Muscle of leg (tissue), 3 donors: ENCODE measurements at regions not wholly inside any gene's neighbourhood (a gene's known extent, or its start where the extent isn't known, plus 50 kb on each side); places are given as distances from the start of the nearest gene placed in this dataset.

ENCODE experiments used
- DNase-seq: peaks from one replicate; pipeline ENCODE4 v3.0.0; 2013
- H3K27ac ChIP-seq: one replicate; pipeline ENCODE4 v1.5.1; 2013; ENCODE audit warnings: mild to moderate bottlenecking, low read length, control low read depth
- H3K27me3 ChIP-seq: one replicate; pipeline ENCODE4 v1.6.1; 2013; ENCODE audit warnings: low read length; ENCODE audit not compliant: control insufficient read depth, insufficient read depth
- H3K36me3 ChIP-seq: one replicate; pipeline ENCODE4 v1.6.1; 2013; ENCODE audit warnings: low read length; ENCODE audit not compliant: control insufficient read depth, insufficient read depth
- H3K4me1 ChIP-seq: one replicate; pipeline ENCODE4 v1.6.1; 2013; ENCODE audit warnings: low read length; ENCODE audit not compliant: control insufficient read depth, insufficient read depth
- H3K4me3 ChIP-seq: one replicate; pipeline ENCODE4 v1.5.1; 2013; ENCODE audit warnings: low read length, control low read depth
- H3K9me3 ChIP-seq: replicated peaks from 2 replicates; pipeline ENCODE4 v1.6.1; 2013; ENCODE audit warnings: low read depth, low read length; ENCODE audit not compliant: control insufficient read depth
- WGBS: methylation state at CpG from one replicate; pipeline ENCODE4 v1.1.5; 2013; ENCODE audit warnings: missing lambda C conversion rate; ENCODE audit not compliant: insufficient coverage; 5-methylcytosine and 5-hydroxymethylcytosine counted together

- 66% methylated on average over 5 of the region's 9 CpGs for WGBS
- H3K4me1 ChIP-seq, result no peaks in the 10 kb centered on the region
- H3K27ac ChIP-seq, result no peak overlapping the region
- no peak overlapping the region for H3K4me3 ChIP-seq
- no peaks in the 10 kb centered on the region for H3K27me3 ChIP-seq
- no peaks in the 10 kb centered on the region for H3K36me3 ChIP-seq
- no peaks in the 10 kb centered on the region for H3K9me3 ChIP-seq
- DNase-seq, result no peak
These were observed 742.9 kb downstream of the TLR4 start for GRCh38 chr9:118446943-118447639.

DNA sequence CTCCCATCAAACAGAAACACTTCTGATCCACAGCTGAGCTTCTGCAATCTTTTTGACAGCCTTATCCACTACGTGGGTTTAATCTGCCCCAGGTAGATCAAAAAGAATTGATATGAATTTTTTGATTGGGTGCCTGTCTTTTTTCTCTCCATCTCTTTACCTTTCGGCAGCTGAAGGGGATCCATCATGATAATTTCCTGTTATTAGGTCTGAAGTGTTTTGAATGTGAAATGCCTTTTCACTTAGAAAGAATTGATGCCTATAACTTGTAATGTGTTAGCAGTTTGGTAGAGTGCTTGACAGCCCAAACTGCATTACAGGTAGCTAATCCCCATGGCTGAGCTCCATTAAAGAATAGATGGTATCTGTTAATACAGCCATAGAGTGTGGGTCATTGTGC, 745.4 kb downstream of the TLR4 start:
- H3K27ac ChIP-seq, result no peak overlapping the region
- no CpG with 5 or more reads among the region's 2 CpGs for WGBS
- no peaks in the 10 kb centered on the region for H3K4me1 ChIP-seq
- no peak for DNase-seq
- no peak overlapping the region for H3K4me3 ChIP-seq
- H3K36me3 ChIP-seq, result no peaks in the 10 kb centered on the region
- H3K9me3 ChIP-seq, result no peaks in the 10 kb centered on the region
- H3K27me3 ChIP-seq, result no peaks in the 10 kb centered on the region

GRCh38 chr9:118455259-118455658, 751.1 kb downstream of the TLR4 start:
- H3K4me3 ChIP-seq, result no peak overlapping the region
- no peaks in the 10 kb centered on the region for H3K36me3 ChIP-seq
- DNase-seq, result no peak
- no peaks in the 10 kb centered on the region for H3K9me3 ChIP-seq
- H3K27ac ChIP-seq, result no peak overlapping the region
- no CpG with 5 or more reads among the region's 2 CpGs for WGBS
- H3K4me1 ChIP-seq, result no peaks in the 10 kb centered on the region
- H3K27me3 ChIP-seq, result no peaks in the 10 kb centered on the region

DNA sequence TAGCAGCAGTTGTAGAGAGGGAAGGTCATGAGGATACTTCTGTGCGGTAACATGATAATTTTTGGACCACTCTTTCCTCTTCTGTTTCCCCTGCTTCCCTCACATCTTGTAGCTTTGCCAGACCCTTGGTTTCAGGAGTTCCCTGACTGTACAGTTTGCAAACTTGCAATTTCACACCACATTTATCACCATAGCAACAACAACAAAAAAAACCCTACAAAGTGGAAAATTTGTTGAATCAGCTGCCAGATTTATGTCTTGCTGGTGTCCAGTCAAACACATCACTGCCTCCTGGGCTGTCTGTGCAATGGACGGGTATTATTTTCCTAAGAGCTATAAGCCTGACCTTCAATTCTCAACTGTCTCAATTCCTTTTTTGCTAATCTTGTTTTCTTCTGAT, 751.6 kb downstream of the TLR4 start:
- peak; percentile 61 for DNase-seq
- Histone ChIP-seq H3K27ac (no peak overlapping the region), H3K4me1 (no peaks in the 10 kb centered on the region), H3K9me3 (no peaks in the 10 kb centered on the region), H3K4me3 (no peak overlapping the region), H3K36me3 (no peaks in the 10 kb centered on the region), H3K27me3 (no peaks in the 10 kb centered on the region)
- WGBS, result 0% methylated on average over 1 of the region's 2 CpGs

- H3K4me1 ChIP-seq, result no peaks in the 10 kb centered on the region
- DNase-seq, result no peak
- WGBS, result 83% methylated on average over 1 of the region's 6 CpGs
These were observed 753.2 kb downstream of the TLR4 start for GRCh38 chr9:118457171-118458000.

DNA sequence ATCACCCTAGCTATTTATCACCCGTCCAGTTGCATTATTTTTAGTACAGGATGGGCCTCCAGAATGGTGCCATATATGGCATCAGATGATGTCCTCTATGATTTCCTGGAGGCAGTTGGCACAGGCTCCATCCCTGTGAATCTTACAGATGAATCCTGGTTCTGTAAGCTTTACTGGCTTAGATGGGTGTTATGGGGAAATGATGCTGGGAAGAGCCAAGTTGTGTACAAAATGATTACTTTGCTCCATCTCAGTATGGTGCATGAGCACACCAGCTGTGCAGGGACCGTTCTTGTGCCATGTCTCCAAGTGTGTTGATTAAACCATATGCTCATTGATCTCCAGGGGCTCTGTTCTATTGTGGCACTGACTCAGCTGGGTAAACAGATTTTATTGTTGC, 755.7 kb downstream of the TLR4 start:
- DNase-seq, result no peak
- H3K9me3 ChIP-seq, result no peaks in the 10 kb centered on the region
- whole genome bisulfite sequencing, result no CpG with 5 or more reads among the region's 2 CpGs
- no peak overlapping the region for H3K27ac ChIP-seq
- H3K27me3 ChIP-seq, result no peaks in the 10 kb centered on the region
- H3K36me3 ChIP-seq, result no peaks in the 10 kb centered on the region
- no peak overlapping the region for H3K4me3 ChIP-seq
- no peaks in the 10 kb centered on the region for H3K4me1 ChIP-seq

More at GRCh38 chr9:118457171-118458000, 753.2 kb downstream of the TLR4 start:
- H3K9me3 ChIP-seq, result no peaks in the 10 kb centered on the region
- no peaks in the 10 kb centered on the region for H3K27me3 ChIP-seq
- no peaks in the 10 kb centered on the region for H3K36me3 ChIP-seq
- H3K4me3 ChIP-seq, result no peak overlapping the region
- H3K27ac ChIP-seq, result no peak overlapping the region

DNA sequence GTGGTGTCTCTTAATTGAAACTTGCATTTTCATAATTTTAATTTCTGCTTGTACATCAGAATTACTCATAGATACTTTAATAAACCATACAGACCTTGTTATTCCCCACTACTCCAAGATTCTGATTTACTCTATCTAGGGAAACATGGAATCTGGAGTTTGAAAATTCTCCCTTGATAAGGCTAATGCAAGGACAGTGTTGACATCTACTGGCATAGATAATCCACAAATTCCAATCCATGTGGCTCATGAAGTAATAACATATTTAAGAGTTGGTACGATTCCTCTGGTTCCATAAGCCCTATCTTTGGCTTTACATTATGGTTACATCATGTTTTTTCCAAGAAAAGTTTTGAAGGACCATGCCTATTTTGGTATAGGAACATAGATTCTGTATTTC, 759.2 kb downstream of the TLR4 start:
- no peaks in the 10 kb centered on the region for H3K27me3 ChIP-seq
- H3K9me3 ChIP-seq, result no peaks in the 10 kb centered on the region
- no peaks in the 10 kb centered on the region for H3K36me3 ChIP-seq
- no CpG with 5 or more reads among the region's 1 CpG for WGBS
- H3K4me3 ChIP-seq, result no peak overlapping the region
- no peak overlapping the region for H3K27ac ChIP-seq
- H3K4me1 ChIP-seq, result no peaks in the 10 kb centered on the region
- no peak for DNase-seq

DNA sequence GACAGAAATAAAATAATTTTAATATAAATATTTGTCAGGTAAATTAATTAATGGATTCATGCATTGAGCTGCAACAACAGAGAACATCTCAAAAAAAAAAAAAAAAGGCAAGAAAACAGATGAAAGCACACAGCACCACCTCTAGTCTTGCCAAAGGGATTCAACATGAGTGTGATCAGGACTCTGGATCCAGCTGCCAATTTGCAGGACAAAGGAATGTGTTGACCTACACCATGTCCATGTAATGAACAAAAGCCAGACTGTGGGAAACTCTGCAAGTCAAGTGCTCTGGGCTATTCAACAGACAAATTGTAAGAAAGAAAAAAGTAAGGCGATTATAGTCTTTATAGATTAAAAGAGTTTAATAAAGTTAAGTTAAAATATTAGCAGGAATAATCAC, 769.3 kb downstream of the TLR4 start:
- Histone ChIP-seq H3K4me3 (no peak overlapping the region), H3K27ac (no peak overlapping the region), H3K4me1 (no peaks in the 10 kb centered on the region), H3K36me3 (no peaks in the 10 kb centered on the region), H3K9me3 (no peaks in the 10 kb centered on the region), H3K27me3 (no peaks in the 10 kb centered on the region)
- no peak for DNase-seq
- WGBS, result no CpG with 5 or more reads among the region's 1 CpG

DNA sequence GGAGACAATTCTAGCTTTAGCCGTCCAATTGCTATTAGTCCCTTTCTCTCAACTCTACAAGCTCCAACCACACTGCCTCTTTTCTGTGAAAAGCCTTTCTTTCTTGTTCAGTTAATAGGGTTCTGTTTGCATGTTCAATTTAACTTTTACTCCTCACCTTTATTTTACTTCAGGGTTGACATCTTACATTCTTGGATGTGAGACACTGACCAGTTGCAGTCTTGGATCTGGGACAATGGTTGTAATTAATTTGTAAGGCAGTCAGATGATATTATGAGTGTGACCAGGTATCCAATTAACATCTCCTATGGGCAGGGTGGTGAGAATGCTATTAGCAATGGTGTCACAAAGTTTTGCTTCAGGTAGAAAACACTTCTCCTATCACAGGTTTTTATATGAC, 774.5 kb downstream of the TLR4 start:
- no peak for DNase-seq
- WGBS, result no CpG with 5 or more reads among the region's 1 CpG
- Histone ChIP-seq H3K36me3 (no peaks in the 10 kb centered on the region), H3K27ac (no peak overlapping the region), H3K4me3 (no peak overlapping the region), H3K27me3 (no peaks in the 10 kb centered on the region), H3K9me3 (peaks cover 2% of the 10 kb centered on the region), H3K4me1 (no peaks in the 10 kb centered on the region)

GRCh38 chr9:118482306-118482705, 778.1 kb downstream of the TLR4 start:
- no peaks in the 10 kb centered on the region for H3K36me3 ChIP-seq
- no peak overlapping the region for H3K4me3 ChIP-seq
- WGBS, result 100% methylated on average over 1 of the region's 1 CpG
- peaks cover 2% of the 10 kb centered on the region for H3K9me3 ChIP-seq
- H3K4me1 ChIP-seq, result no peaks in the 10 kb centered on the region
- no peak for DNase-seq
- H3K27me3 ChIP-seq, result no peaks in the 10 kb centered on the region
- H3K27ac ChIP-seq, result no peak overlapping the region
